Right atrium auricular region (tissue), 2 donors: ENCODE measurements at regions not wholly inside any gene's neighbourhood (a gene's known extent, or its start where the extent isn't known, plus 50 kb on each side); places are given as distances from the start of the nearest gene placed in this dataset.

Experiments
- DNase-seq: peaks from one replicate; pipeline ENCODE4 v3.0.0-alpha.2; 2019; ENCODE audit warnings: low spot score
- H3K27ac ChIP-seq, 2 donors: fragments of 200-600 bp; sonication (generic); 1 replicate in 1 of 2; 2 replicates in 1 of 2; pipeline ENCODE4 v1.5.1; 2016 to 2019
- H3K27me3 ChIP-seq, 2 donors: fragments of 200-600 bp; sonication (generic); one replicate each; pipeline versions ENCODE4 v1.5.1 to v1.6.0; 2017 to 2019
- H3K36me3 ChIP-seq: fragments of 200-600 bp; sonication (generic); one replicate; pipeline ENCODE4 v1.5.1; 2016
- H3K4me1 ChIP-seq, 2 donors: fragments of 200-600 bp; sonication (generic); one replicate each; pipeline versions ENCODE4 v1.5.1 to v1.6.0; 2017 to 2019
- H3K4me3 ChIP-seq, 2 donors: fragments of 200-600 bp; sonication (generic); 1 replicate in 1 of 2; 2 replicates in 1 of 2; pipeline ENCODE4 v1.5.1; 2017 to 2019; ENCODE audit warnings: mild to moderate bottlenecking in 1 of 2, moderate library complexity in 1 of 2
- H3K9me3 ChIP-seq, 2 donors: fragments of 200-600 bp; sonication (generic); one replicate each; pipeline ENCODE4 v1.5.1; 2019
- CTCF ChIP-seq, 2 donors: fragments of 200-600 bp; sonication (generic); IDR thresholded peaks; one replicate each; pipeline ENCODE4 v1.5.1; 2019; ENCODE audit warnings: antibody characterized with exemption in 2 of 2

- H3K27ac ChIP-seq: no peak overlapping the region
- H3K27me3 ChIP-seq: no peaks in the 10 kb centered on the region
- peaks cover 89 to 100% of the 10 kb centered on the region in 2 donors for H3K9me3 ChIP-seq
- no peak for DNase-seq
- H3K4me3 ChIP-seq: no peak overlapping the region
- no peaks in the 10 kb centered on the region for H3K4me1 ChIP-seq
- TF ChIP-seq CTCF (IDR thresholded peaks at IDR 0.05): no peak
- peaks cover 100% of the 10 kb centered on the region for H3K36me3 ChIP-seq
Measured at GRCh38 chr15:25065286-25065685, 110.5 kb downstream of the SNRPN start.

DNA sequence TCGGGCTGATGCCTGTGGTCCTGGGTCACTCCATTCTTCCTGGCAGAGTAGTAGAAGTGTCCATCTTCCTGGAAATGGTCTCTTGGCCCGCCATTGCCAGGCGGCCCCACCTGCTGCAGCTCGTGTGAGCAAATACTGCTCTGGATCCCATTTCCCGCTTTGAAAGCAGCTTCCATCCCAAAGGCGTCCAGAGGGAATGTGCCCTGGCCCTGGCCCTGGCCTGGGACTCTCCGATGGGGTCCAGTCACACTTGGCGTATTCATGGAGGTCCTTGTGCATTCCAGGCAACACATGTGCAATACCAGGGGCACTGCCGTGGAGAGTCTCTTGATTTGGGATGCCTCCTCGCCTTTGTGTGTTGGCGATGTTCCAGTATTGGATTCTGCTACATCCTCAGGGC, 111.1 kb downstream of the SNRPN start:
- H3K27me3 ChIP-seq: no peaks in the 10 kb centered on the region
- H3K4me1 ChIP-seq: no peaks in the 10 kb centered on the region
- no peak overlapping the region for H3K4me3 ChIP-seq
- no peak for DNase-seq
- H3K36me3 ChIP-seq: peaks cover 100% of the 10 kb centered on the region
- peaks cover 89 to 100% of the 10 kb centered on the region in 2 donors for H3K9me3 ChIP-seq
- TF ChIP-seq CTCF (IDR thresholded peaks at IDR 0.05): no peak
- no peak overlapping the region for H3K27ac ChIP-seq

DNA sequence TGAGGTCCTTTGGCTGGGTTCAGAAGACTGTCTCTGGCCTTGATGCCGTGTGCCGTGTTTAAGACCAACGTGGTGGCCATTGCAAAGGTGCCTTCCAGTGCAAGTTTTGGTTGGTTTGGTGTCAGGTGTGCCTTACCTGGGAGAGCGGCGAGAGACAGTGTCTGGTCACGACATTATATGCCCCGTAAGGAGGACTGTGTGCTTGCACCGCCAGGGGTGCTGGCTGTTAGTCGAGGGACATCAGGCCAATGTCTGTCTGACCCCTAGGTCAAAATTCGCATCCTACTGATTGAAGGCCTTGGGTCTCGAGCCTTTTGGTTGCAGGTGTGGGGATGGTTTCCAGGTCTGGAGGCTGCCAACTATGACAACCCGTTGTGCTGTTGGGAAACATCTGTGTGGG, 111.9 kb downstream of the SNRPN start:
- peaks cover 89 to 100% of the 10 kb centered on the region in 2 donors for H3K9me3 ChIP-seq
- no peaks in the 10 kb centered on the region for H3K4me1 ChIP-seq
- H3K36me3 ChIP-seq: peaks cover 100% of the 10 kb centered on the region
- H3K4me3 ChIP-seq: no peak overlapping the region
- no peak overlapping the region for H3K27ac ChIP-seq
- no peak for DNase-seq
- TF ChIP-seq CTCF (IDR thresholded peaks at IDR 0.05): no peak
- no peaks in the 10 kb centered on the region for H3K27me3 ChIP-seq

DNA sequence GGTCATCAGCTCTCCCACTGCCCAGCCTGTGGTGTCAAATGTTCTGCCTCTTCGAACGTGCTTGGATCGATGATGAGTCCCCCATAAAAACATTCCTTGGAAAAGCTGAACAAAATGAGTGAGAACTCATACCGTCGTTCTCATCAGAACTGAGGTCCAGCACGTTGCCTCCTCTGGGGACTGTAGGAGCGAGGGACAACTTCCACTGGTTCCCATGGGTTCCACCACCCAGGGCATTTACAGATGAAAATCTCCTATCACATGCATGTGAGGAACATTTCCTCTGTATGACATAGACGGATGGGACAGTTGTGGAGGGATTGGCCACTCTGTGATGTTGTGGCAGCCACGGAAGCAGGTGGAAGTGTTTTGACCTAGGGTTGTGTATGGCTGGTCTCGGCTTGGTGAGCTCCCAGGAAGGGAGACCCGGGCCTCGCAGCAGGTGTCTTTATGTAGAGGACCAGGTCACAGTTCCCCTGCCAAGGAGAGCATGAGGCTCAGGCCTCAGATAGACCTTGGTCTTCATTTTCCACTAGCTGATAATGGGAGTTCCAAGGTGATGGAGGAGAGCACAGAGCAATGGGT, 113.0 kb downstream of the SNRPN start:
- H3K27ac ChIP-seq: no peak overlapping the region
- no peaks in the 10 kb centered on the region for H3K27me3 ChIP-seq
- TF ChIP-seq CTCF (IDR thresholded peaks at IDR 0.05): no peak
- H3K4me3 ChIP-seq: no peak overlapping the region
- peaks cover 100% of the 10 kb centered on the region for H3K36me3 ChIP-seq
- no peak for DNase-seq
- H3K9me3 ChIP-seq: peaks cover 92 to 100% of the 10 kb centered on the region in 2 donors
- no peaks in the 10 kb centered on the region for H3K4me1 ChIP-seq

DNA sequence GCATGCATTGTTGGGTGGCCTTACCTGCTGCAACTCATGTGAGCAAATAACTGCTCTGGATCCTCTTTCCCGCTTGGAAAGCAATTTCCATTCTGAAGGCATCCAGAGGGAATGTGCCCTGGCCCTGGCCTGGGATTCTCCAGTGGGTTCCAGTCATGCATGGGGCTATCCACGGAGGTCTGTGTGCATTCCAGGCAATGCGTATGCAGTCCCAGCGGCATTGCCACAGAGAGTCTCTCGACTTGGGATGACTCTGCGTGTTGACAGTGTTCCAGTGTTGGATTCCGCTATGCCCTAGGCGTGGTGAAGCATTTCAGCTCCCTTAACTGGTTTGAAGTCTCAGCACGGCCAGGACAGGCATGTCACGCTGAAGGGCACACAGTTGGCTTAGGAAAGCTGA, 113.9 kb downstream of the SNRPN start:
- no peaks in the 10 kb centered on the region for H3K27me3 ChIP-seq
- DNase-seq: no peak
- no peak overlapping the region for H3K4me3 ChIP-seq
- peaks cover 100% of the 10 kb centered on the region for H3K36me3 ChIP-seq
- no peak for TF ChIP-seq CTCF (IDR thresholded peaks at IDR 0.05)
- peaks cover 92 to 100% of the 10 kb centered on the region in 2 donors for H3K9me3 ChIP-seq
- H3K27ac ChIP-seq: no peak overlapping the region
- no peaks in the 10 kb centered on the region for H3K4me1 ChIP-seq

GRCh38 chr15:25070353-25070963, 115.7 kb downstream of the SNRPN start:
- Histone ChIP-seq H3K4me1 (no peaks in the 10 kb centered on the region), H3K36me3 (peaks cover 100% of the 10 kb centered on the region), H3K27ac (no peak overlapping the region), H3K4me3 (no peak overlapping the region), H3K27me3 (no peaks in the 10 kb centered on the region), H3K9me3 (peaks cover 99 to 100% of the 10 kb centered on the region in 2 donors)
- no peak for DNase-seq
- no peak for TF ChIP-seq CTCF (IDR thresholded peaks at IDR 0.05)
